Hepatocyte (in vitro differentiated cells): ENCODE measurements at regions not wholly inside any gene's neighbourhood (a gene's known extent, or its start where the extent isn't known, plus 50 kb on each side); places are given as distances from the start of the nearest gene placed in this dataset.

Experiments used
- DNase-seq: peaks from one replicate; pipeline ENCODE4 v3.0.0-alpha.2; 2016; ENCODE audit warnings: low spot score
- H2AFZ ChIP-seq: fragments of 200-600 bp; sonication (generic); 2 replicates; pipeline ENCODE4 v1.6.0; 2016; ENCODE audit warnings: antibody characterized with exemption, mild to moderate bottlenecking
- H3K27ac ChIP-seq: fragments of 200-600 bp; sonication (generic); 2 replicates; pipeline ENCODE4 v1.5.1; 2016; ENCODE audit warnings: mild to moderate bottlenecking
- H3K27me3 ChIP-seq: fragments of 200-600 bp; sonication (generic); 2 replicates; pipeline ENCODE4 v1.6.1; 2016
- H3K36me3 ChIP-seq: fragments of 200-600 bp; sonication (generic); replicated peaks from 2 replicates; pipeline ENCODE4 v1.5.1; 2016; ENCODE audit warnings: low read depth; ENCODE audit not compliant: insufficient read depth
- H3K4me1 ChIP-seq: fragments of 200-600 bp; sonication (generic); 2 replicates; pipeline ENCODE4 v1.5.1; 2016; ENCODE audit warnings: mild to moderate bottlenecking, moderate library complexity; ENCODE audit not compliant: insufficient read depth
- H3K4me2 ChIP-seq: fragments of 200-600 bp; sonication (generic); 2 replicates; pipeline ENCODE4 v1.6.0; 2016
- H3K4me3 ChIP-seq: fragments of 200-600 bp; sonication (generic); 2 replicates; pipeline ENCODE4 v1.5.1; 2016; ENCODE audit warnings: mild to moderate bottlenecking
- H3K79me2 ChIP-seq: fragments of 200-600 bp; sonication (generic); 2 replicates; pipeline ENCODE4 v1.6.0; 2017; ENCODE audit warnings: mild to moderate bottlenecking
- H3K9me2 ChIP-seq: fragments of 200-600 bp; sonication (generic); replicated peaks from 2 replicates; pipeline ENCODE4 v1.6.0; 2017; ENCODE audit warnings: mild to moderate bottlenecking; ENCODE audit not compliant: insufficient read depth
- H3K9me3 ChIP-seq: fragments of 200-600 bp; sonication (generic); 2 replicates; pipeline ENCODE4 v1.5.1; 2016; ENCODE audit warnings: low read depth, mild to moderate bottlenecking
- H4K20me1 ChIP-seq: fragments of 200-600 bp; sonication (generic); 2 replicates; pipeline ENCODE4 v1.6.0; 2016; ENCODE audit warnings: mild to moderate bottlenecking; ENCODE audit not compliant: insufficient read depth, poor library complexity, severe bottlenecking
- EZH2 ChIP-seq: fragments of 200-600 bp; sonication (generic); IDR thresholded peaks from 2 replicates; pipeline ENCODE4 v1.6.1; 2016; ENCODE audit warnings: antibody characterized with exemption, mild to moderate bottlenecking, borderline replicate concordance
- EZH2phosphoT487 ChIP-seq: fragments of 200-600 bp; sonication (generic); IDR thresholded peaks from one replicate; pipeline ENCODE4 v1.6.1; 2018; ENCODE audit warnings: antibody characterized with exemption, mild to moderate bottlenecking, low read depth, moderate library complexity; ENCODE audit not compliant: unreplicated experiment, severe bottlenecking
- WGBS: methylation state at CpG from one replicate; pipeline ENCODE4 v1.1.6; 2016; ENCODE audit warnings: low lambda C conversion rate; ENCODE audit errors: missing lambda C conversion rate; 5-methylcytosine and 5-hydroxymethylcytosine counted together
- TF ChIP-seq, protein P1 (sequence below): fragments of 200-600 bp; sonication (generic); IDR thresholded peaks from 2 replicates; pipeline ENCODE4 v1.5.1; 2016; ENCODE audit warnings: antibody characterized with exemption, mild to moderate bottlenecking; ENCODE audit not compliant: poor library complexity

- no peak for DNase-seq
- no peak overlapping the region for H3K4me3 ChIP-seq
Measured at GRCh38 chr6:18897350-18897749, 510.2 kb downstream of the RNF144B start.

GRCh38 chr6:18904681-18905080 lies 517.5 kb downstream of the RNF144B start:
- no peaks in the 10 kb centered on the region for H3K4me1 ChIP-seq
- WGBS, result 96% methylated on average over 2 of the region's 2 CpGs
- TF ChIP-seq, protein P1, sequence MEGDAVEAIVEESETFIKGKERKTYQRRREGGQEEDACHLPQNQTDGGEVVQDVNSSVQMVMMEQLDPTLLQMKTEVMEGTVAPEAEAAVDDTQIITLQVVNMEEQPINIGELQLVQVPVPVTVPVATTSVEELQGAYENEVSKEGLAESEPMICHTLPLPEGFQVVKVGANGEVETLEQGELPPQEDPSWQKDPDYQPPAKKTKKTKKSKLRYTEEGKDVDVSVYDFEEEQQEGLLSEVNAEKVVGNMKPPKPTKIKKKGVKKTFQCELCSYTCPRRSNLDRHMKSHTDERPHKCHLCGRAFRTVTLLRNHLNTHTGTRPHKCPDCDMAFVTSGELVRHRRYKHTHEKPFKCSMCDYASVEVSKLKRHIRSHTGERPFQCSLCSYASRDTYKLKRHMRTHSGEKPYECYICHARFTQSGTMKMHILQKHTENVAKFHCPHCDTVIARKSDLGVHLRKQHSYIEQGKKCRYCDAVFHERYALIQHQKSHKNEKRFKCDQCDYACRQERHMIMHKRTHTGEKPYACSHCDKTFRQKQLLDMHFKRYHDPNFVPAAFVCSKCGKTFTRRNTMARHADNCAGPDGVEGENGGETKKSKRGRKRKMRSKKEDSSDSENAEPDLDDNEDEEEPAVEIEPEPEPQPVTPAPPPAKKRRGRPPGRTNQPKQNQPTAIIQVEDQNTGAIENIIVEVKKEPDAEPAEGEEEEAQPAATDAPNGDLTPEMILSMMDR, result no peak
- TF ChIP-seq EZH2, result no peak
- TF ChIP-seq EZH2phosphoT487, result no peak
- H3K36me3 ChIP-seq, result no peaks in the 10 kb centered on the region
- H3K79me2 ChIP-seq, result no peaks in the 10 kb centered on the region
- no peak overlapping the region for H3K4me2 ChIP-seq
- no peak overlapping the region for H3K27ac ChIP-seq
- H3K9me3 ChIP-seq, result no peaks in the 10 kb centered on the region
- no peaks in the 10 kb centered on the region for H4K20me1 ChIP-seq
- H3K9me2 ChIP-seq, result no peaks in the 10 kb centered on the region
- no peak overlapping the region for H3K4me3 ChIP-seq
- no peak overlapping the region for H2AFZ ChIP-seq
- DNase-seq, result no peak
- H3K27me3 ChIP-seq, result no peaks in the 10 kb centered on the region

More at GRCh38 chr6:18897350-18897749, 510.2 kb downstream of the RNF144B start:
- Histone ChIP-seq H3K79me2 (no peaks in the 10 kb centered on the region), H3K36me3 (no peaks in the 10 kb centered on the region), H2AFZ (no peak overlapping the region), H4K20me1 (no peaks in the 10 kb centered on the region), H3K27me3 (no peaks in the 10 kb centered on the region), H3K4me2 (no peak overlapping the region), H3K27ac (no peak overlapping the region), H3K4me1 (peaks cover 13% of the 10 kb centered on the region), H3K9me2 (no peaks in the 10 kb centered on the region), H3K9me3 (no peaks in the 10 kb centered on the region)
- TF ChIP-seq, protein P1, result no peak

DNA sequence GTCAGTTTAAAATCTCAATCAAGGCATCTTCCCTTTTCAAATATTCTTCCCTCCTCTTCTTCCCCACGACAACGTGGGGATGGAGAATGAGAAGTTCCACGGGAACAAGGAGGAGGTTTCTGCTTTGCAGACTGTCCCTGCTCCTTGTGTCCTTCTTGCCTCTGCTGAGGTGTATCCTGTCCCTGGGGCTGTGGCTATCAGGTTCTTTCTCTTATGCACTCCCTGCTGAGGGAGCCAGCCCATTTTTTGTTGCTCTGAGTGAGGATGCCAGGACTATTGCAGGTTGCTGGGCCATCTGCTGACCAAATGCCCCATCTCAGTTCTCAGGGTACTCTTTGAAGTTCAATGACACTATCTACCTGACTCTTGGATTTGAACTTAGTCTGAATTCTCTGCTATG lies 533.6 kb downstream of the RNF144B start:
- H3K4me1 ChIP-seq, result no peaks in the 10 kb centered on the region
- H3K79me2 ChIP-seq, result no peaks in the 10 kb centered on the region
- no peaks in the 10 kb centered on the region for H3K36me3 ChIP-seq
- H3K9me2 ChIP-seq, result no peaks in the 10 kb centered on the region
- DNase-seq, result no peak
- H3K27me3 ChIP-seq, result no peaks in the 10 kb centered on the region
- H3K27ac ChIP-seq, result no peak overlapping the region
- H3K4me2 ChIP-seq, result no peak overlapping the region
- TF ChIP-seq EZH2phosphoT487 (no peak), EZH2 (no peak)
- no peaks in the 10 kb centered on the region for H4K20me1 ChIP-seq
- H3K9me3 ChIP-seq, result no peaks in the 10 kb centered on the region
- 86% methylated on average over 3 of the region's 3 CpGs for WGBS
- H3K4me3 ChIP-seq, result no peak overlapping the region
- H2AFZ ChIP-seq, result no peak overlapping the region

GRCh38 chr6:18931086-18931485 lies 543.9 kb downstream of the RNF144B start:
- no peak for TF ChIP-seq EZH2
- TF ChIP-seq, protein P1, result no peak
- TF ChIP-seq EZH2phosphoT487, result no peak
- 87% methylated on average over 4 of the region's 4 CpGs for WGBS
- Histone ChIP-seq H4K20me1 (no peaks in the 10 kb centered on the region), H3K27ac (no peak overlapping the region), H2AFZ (no peak overlapping the region), H3K36me3 (no peaks in the 10 kb centered on the region), H3K9me3 (no peaks in the 10 kb centered on the region), H3K4me1 (no peaks in the 10 kb centered on the region), H3K27me3 (no peaks in the 10 kb centered on the region), H3K79me2 (no peaks in the 10 kb centered on the region), H3K9me2 (no peaks in the 10 kb centered on the region), H3K4me3 (no peak overlapping the region), H3K4me2 (no peak overlapping the region)
- no peak for DNase-seq
